K562 (cell line): ENCODE measurements at regions not wholly inside any gene's neighbourhood (a gene's known extent, or its start where the extent isn't known, plus 50 kb on each side); places are given as distances from the start of the nearest gene placed in this dataset.

Experiments
- ATAC-seq: fragments of 200-7000 bp; cut with Tn5 transposase; 3 replicates; pipeline ENCODE4 v1.9.1; 2020; ENCODE audit warnings: moderate library complexity
- BruUV-seq: library from RNA; stranded (reverse); fragments of 400-500 nt; replicated peaks from 2 replicates; lab custom pipeline; 2021; lab: Mats Ljungman, UMichigan
- CTCF ChIA-PET: fragments of 300-600 bp; formaldehyde crosslinking; extraction: SDS; loops from one replicate; lab custom pipeline; 2021; ENCODE audit warnings: low intra/inter-chr PET ratio; lab: Yijun Ruan, JAX
- POLR2A ChIA-PET: fragments of 300-600, 350-650 bp; sonication (Branson Sonifier 250); formaldehyde crosslinking; extraction: SDS; loops from one replicate; lab custom pipeline; 2021; ENCODE audit warnings: antibody characterized with exemption, inconsistent platforms; lab: Yijun Ruan, JAX
- DNase-seq, 4 experiments: peaks; one replicate each; pipeline versions ENCODE4 v3.0.0 to v3.0.0-alpha.2; 2011 to 2018; ENCODE audit warnings: low spot score in 3 of 4, mixed read lengths in 3 of 4; ENCODE audit errors: extremely low read depth in 1 of 4
- FAIRE-seq: peaks from 2 replicates; lab custom pipeline; 2011; peaks lifted over from hg19 to GRCh38; lab: Jason Lieb, UNC
- H2AFZ ChIP-seq: 2 replicates; pipeline ENCODE4 v1.6.0; 2011; ENCODE audit warnings: low read depth, low read length, control low read depth, inconsistent platforms
- H3K27ac ChIP-seq: fragments of 200-600 bp; 3 replicates; pipeline ENCODE4 v1.8.0; 2011; ENCODE audit warnings: low read depth, mild to moderate bottlenecking, control low read depth, inconsistent platforms, low read length, moderate library complexity, mixed read lengths; ENCODE audit errors: extremely low read depth
- H3K27me3 ChIP-seq, 2 experiments: fragments of 300-600 bp in 1 of 2; 2 replicates in 1 of 2; 3 replicates in 1 of 2; pipeline versions ENCODE4 v1.6.0 to v1.8.0; 2011; ENCODE audit warnings: inconsistent platforms in 2 of 2, low read length in 2 of 2, mild to moderate bottlenecking in 1 of 2, mixed read lengths in 1 of 2, moderate library complexity in 1 of 2; ENCODE audit not compliant: control insufficient read depth in 2 of 2, insufficient read depth in 2 of 2
- H3K36me3 ChIP-seq: fragments of 300-600 bp; 3 replicates; pipeline ENCODE4 v1.8.0; 2011; ENCODE audit warnings: mild to moderate bottlenecking, low read length, inconsistent platforms; ENCODE audit not compliant: control insufficient read depth, insufficient read depth
- H3K4me1 ChIP-seq, 2 experiments: fragments of 200-600 bp in 1 of 2; replicated peaks in 1 of 2; 2 replicates in 1 of 2; 3 replicates in 1 of 2; pipeline versions ENCODE4 v1.5.1 to v1.8.0; 2011; ENCODE audit warnings: inconsistent platforms in 2 of 2, low read length in 2 of 2, mild to moderate bottlenecking in 1 of 2, mixed read lengths in 1 of 2, moderate library complexity in 1 of 2; ENCODE audit not compliant: control insufficient read depth in 2 of 2, insufficient read depth in 2 of 2
- H3K4me2 ChIP-seq: 2 replicates; pipeline ENCODE4 v1.6.1; 2011; ENCODE audit warnings: low read length, control low read depth, inconsistent platforms, mixed read lengths; ENCODE audit not compliant: insufficient read depth
- H3K4me3 ChIP-seq: fragments of 200-600 bp; sonication (generic), shearing (Covaris generic); 2 replicates; pipeline ENCODE4 v1.5.1; 2016; ENCODE audit warnings: control low read depth, inconsistent platforms
- H3K79me2 ChIP-seq: fragments of 200-600 bp; 3 replicates; pipeline ENCODE4 v1.8.0; 2011; ENCODE audit warnings: low read length, inconsistent platforms; ENCODE audit not compliant: control insufficient read depth, insufficient read depth
- H3K9ac ChIP-seq, 2 experiments: 2 replicates each; pipeline versions ENCODE4 v1.6.0 to v1.6.1; 2011; ENCODE audit warnings: low read depth in 2 of 2, low read length in 2 of 2, control low read depth in 1 of 2, inconsistent platforms in 1 of 2, mild to moderate bottlenecking in 1 of 2, mixed read lengths in 1 of 2; ENCODE audit not compliant: insufficient read depth in 1 of 2
- H3K9me1 ChIP-seq: one replicate; pipeline ENCODE4 v1.6.0; 2011; ENCODE audit warnings: inconsistent platforms, mild to moderate bottlenecking, low read length, moderate library complexity; ENCODE audit not compliant: control insufficient read depth, insufficient read depth
- H3K9me3 ChIP-seq: replicated peaks from 2 replicates; pipeline ENCODE4 v1.5.1; 2011; ENCODE audit warnings: low read depth, low read length, inconsistent platforms; ENCODE audit not compliant: control insufficient read depth, insufficient read depth
- H4K20me1 ChIP-seq: replicated peaks from 2 replicates; pipeline ENCODE4 v1.6.1; 2011; ENCODE audit warnings: low read length, inconsistent platforms, mixed read lengths; ENCODE audit not compliant: control insufficient read depth, insufficient read depth
- CUX1 ChIP-seq: fragments of 200-800 bp; sonication (Bioruptor generic); IDR thresholded peaks from 2 replicates; pipeline ENCODE4 v1.6.1; 2016; ENCODE audit warnings: missing genetic modification characterization, missing compliant biosample characterization
- ELF4 ChIP-seq: fragments of 450-650 bp; formaldehyde crosslinking; IDR thresholded peaks from 2 replicates; pipeline ENCODE4 v1.4.0; 2022; ENCODE audit warnings: missing genetic modification characterization
- GABPB1 ChIP-seq: sonication (generic); formaldehyde crosslinking; IDR thresholded peaks from 2 replicates; pipeline ENCODE4 v1.8.0; 2022; ENCODE audit warnings: mild to moderate bottlenecking, missing genetic modification reagents
- GATAD2A ChIP-seq: fragments of 450-650 bp; IDR thresholded peaks from 2 replicates; pipeline ENCODE4 v1.6.1; 2017
- SP1 ChIP-seq: sonication (generic); formaldehyde crosslinking; IDR thresholded peaks from 2 replicates; pipeline ENCODE4 v1.8.1; 2022; ENCODE audit warnings: mild to moderate bottlenecking, missing genetic modification reagents
- ZFP30 ChIP-seq: fragments of 250-450 bp; sonication (Bioruptor Pico); IDR thresholded peaks from 2 replicates; pipeline ENCODE4 v1.8.0; 2022; ENCODE audit warnings: moderate library complexity, mild to moderate bottlenecking, inconsistent platforms, borderline replicate concordance
- ZNF431 ChIP-seq: sonication (generic); formaldehyde crosslinking; IDR thresholded peaks from 2 replicates; pipeline ENCODE4 v1.8.0; 2022; ENCODE audit warnings: mild to moderate bottlenecking, missing genetic modification reagents
- ZNF436 ChIP-seq: fragments of 250-450, 450-650 bp; sonication (Bioruptor Pico); formaldehyde crosslinking; IDR thresholded peaks from 2 replicates; pipeline ENCODE4 v1.7.0; 2020; ENCODE audit warnings: mild to moderate bottlenecking
- ZNF518B ChIP-seq: fragments of 250-450 bp; sonication (Bioruptor Pico); IDR thresholded peaks from 2 replicates; pipeline ENCODE4 v1.5.0; 2021; ENCODE audit warnings: mild to moderate bottlenecking, moderate library complexity
- ZNF583 ChIP-seq: fragments of 250-450 bp; sonication (Bioruptor Pico); IDR thresholded peaks from 2 replicates; pipeline ENCODE4 v1.4.0; 2020
- ZNF639 ChIP-seq, 2 experiments: fragments of 200-800 bp in 1 of 2; sonication (Bioruptor generic) in 1 of 2; sonication (generic) in 1 of 2; formaldehyde crosslinking in 1 of 2; IDR thresholded peaks in 1 of 2; conservative IDR thresholded peaks in 1 of 2; 2 replicates each; pipeline versions ENCODE4 v1.5.0 to v1.6.1; 2016 to 2020; ENCODE audit warnings: missing compliant biosample characterization in 1 of 2, missing genetic modification characterization in 1 of 2, missing genetic modification reagents in 1 of 2
- in situ Hi-C: fragments of 300-500 bp; cut with MboI; formaldehyde crosslinking; loops from 4 replicates; pipeline ENCODE4 v1.15.0; 2018; ENCODE audit warnings: inconsistent platforms, mixed read lengths
- intact Hi-C: fragments of 100-400 bp; cut with micrococcal nuclease; formaldehyde crosslinking; loops from 2 replicates; pipeline ENCODE4 v1.14.2; 2022

- TF ChIP-seq ZNF518B (CRISPR knock-in tag), result no peak
- no peak for TF ChIP-seq GABPB1 (CRISPR knock-in tag)
- TF ChIP-seq ZNF639 (CRISPR knock-in tag; conservative IDR thresholded peaks at IDR 0.05 in 1 of 2, IDR thresholded peaks at IDR 0.05 in 1 of 2), result no peak
- no peak for TF ChIP-seq ZNF436 (CRISPR knock-in tag)
- no peak for TF ChIP-seq GATAD2A
- TF ChIP-seq, all 486 proteins: peak for 0
These were observed 703.6 kb upstream of the FLRT2 start (continued) for GRCh38 chr14:84826294-84826693.

- BruUV-seq, result no TSS peak
- Histone ChIP-seq H3K9me1 (no peaks in the 10 kb centered on the region), H3K36me3 (no peaks in the 10 kb centered on the region), H2AFZ (no peak overlapping the region), H3K4me3 (no peak overlapping the region), H3K4me2 (no peak overlapping the region), H3K79me2 (no peaks in the 10 kb centered on the region), H3K4me1 (no peaks in the 10 kb centered on the region), H3K27me3 (no peaks in the 10 kb centered on the region), H4K20me1 (no peaks in the 10 kb centered on the region), H3K9ac (no peak overlapping the region), H3K9me3 (no peaks in the 10 kb centered on the region), H3K27ac (no peak overlapping the region)
- in situ Hi-C loops, result no loop called here
- DNase-seq, result no peak
- POLR2A ChIA-PET, result no interaction called here
- TF ChIP-seq ELF4 (CRISPR knock-in tag) (no peak), ZNF583 (CRISPR knock-in tag) (no peak), ZNF431 (CRISPR knock-in tag) (no peak), SP1 (CRISPR knock-in tag) (no peak), CUX1 (0 out of 2 replicates have a peak, but pooled peaks have one; percentile 43), ZFP30 (no peak)
- FAIRE-seq, result no peak
- CTCF ChIA-PET, result no interaction called here
- intact Hi-C loops, result no loop called here
- ATAC-seq, result no peak
These were observed 679.3 kb upstream of the FLRT2 start for GRCh38 chr14:84850595-84850994.
